HG02610 (cell line): ENCODE measurements at regions not wholly inside any gene's neighbourhood (a gene's known extent, or its start where the extent isn't known, plus 50 kb on each side); places are given as distances from the start of the nearest gene placed in this dataset.

ENCODE experiments used
- ATAC-seq: cut with Tn5 transposase; IDR thresholded peaks from one replicate; pipeline ENCODE4 v1.9.1; 2021; ENCODE audit warnings: mild to moderate bottlenecking, moderate library complexity; ENCODE audit not compliant: unreplicated experiment

GRCh38 chr2:22517141-22517540, 867.8 kb upstream of the KLHL29 start:
- ATAC-seq = no peak

- no peak for ATAC-seq
Observed at GRCh38 chr2:22518641-22519040, 866.3 kb upstream of the KLHL29 start.

- no peak for ATAC-seq
Observed at GRCh38 chr2:22520369-22521288, 864.4 kb upstream of the KLHL29 start.

DNA sequence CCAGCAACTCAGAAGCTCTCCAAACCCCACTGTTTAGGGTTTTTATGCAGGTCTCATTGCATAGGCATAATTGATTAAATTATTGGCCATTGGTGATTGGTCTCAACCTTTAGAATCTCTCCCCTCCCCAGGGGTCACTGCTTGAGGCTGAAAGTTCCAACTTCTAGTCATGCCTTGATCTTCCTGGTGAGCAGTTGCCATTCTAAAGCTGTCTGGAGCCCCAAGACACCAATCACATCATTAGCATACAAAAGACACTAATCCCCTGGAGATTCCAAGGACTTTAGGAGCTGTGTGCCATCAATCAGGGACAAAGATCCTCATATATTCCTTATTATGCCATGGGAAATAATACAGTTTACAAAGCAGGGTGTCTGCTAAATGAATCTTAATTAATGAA, 863.4 kb upstream of the KLHL29 start:
- no peak for ATAC-seq

- ATAC-seq = no peak
Observed at GRCh38 chr2:22525681-22526080, 859.3 kb upstream of the KLHL29 start.

GRCh38 chr2:22530131-22530530, 854.8 kb upstream of the KLHL29 start:
- ATAC-seq = no peak

- ATAC-seq = no peak
Observed at GRCh38 chr2:22536133-22536532, 848.8 kb upstream of the KLHL29 start.

DNA sequence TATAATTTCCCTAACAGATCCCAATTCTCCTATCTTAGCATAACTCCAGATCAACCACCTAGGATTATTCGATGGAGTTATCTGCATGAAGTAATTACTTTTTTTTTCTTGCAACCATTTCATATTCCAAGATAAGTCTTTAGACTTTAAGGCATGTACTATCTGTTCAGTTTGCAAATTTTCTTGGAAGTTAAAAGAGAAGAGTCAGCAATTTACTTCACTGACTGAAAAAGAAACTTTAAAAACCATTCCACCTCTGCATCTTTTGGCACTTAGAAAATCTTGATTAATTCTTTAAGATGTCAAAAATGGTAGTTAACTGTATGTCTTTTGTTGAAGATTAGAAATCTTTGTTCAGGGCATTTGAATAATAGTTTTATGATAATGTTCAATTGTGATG, 830.5 kb upstream of the KLHL29 start:
- no peak for ATAC-seq

- no peak for ATAC-seq
Observed at GRCh38 chr2:22557406-22557805, 827.6 kb upstream of the KLHL29 start.

DNA sequence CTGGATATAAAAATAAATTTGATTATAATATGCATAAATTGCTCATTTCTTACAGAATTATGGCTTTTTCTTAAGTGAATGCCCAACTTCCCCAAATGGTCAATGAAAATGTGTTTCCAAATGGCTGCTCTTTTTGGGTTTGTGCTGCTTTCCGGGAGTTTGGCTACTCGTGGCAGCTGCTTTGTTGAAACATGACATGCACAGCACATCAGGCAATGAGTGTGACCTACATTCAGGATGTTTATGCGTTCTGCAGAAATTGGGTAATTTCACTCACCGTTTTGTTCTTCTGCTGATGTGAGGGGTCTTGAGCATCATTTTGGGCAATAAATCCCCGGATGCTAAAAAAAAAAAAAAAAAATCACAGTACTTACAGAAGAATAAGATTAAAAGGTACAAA, 825.0 kb upstream of the KLHL29 start:
- ATAC-seq = no peak

GRCh38 chr2:22579341-22579740, 805.6 kb upstream of the KLHL29 start:
- ATAC-seq = no peak

GRCh38 chr2:22582107-22582506, 802.9 kb upstream of the KLHL29 start:
- no peak for ATAC-seq

- ATAC-seq = no peak
Observed at GRCh38 chr2:22596306-22596705, 788.7 kb upstream of the KLHL29 start.

GRCh38 chr2:22600156-22600555, 784.8 kb upstream of the KLHL29 start:
- no peak for ATAC-seq

DNA sequence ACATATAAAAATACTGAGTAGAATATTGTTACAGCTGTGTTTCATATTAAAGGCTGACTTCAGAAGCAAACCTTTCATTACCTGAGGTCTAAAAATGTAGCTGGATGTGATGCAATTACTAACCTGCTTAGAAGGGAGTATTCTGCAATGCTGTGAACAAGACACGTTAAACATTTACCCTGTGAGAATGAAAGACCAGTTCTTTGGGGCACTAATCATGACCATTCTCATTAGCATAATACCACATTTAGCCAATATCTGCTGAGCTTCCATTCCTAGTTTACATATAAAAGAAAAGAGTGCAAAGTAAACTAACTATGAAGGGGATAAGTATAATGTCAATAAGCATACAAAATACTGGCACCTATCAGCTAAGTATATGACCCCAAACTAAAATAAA, 784.0 kb upstream of the KLHL29 start:
- ATAC-seq = no peak

DNA sequence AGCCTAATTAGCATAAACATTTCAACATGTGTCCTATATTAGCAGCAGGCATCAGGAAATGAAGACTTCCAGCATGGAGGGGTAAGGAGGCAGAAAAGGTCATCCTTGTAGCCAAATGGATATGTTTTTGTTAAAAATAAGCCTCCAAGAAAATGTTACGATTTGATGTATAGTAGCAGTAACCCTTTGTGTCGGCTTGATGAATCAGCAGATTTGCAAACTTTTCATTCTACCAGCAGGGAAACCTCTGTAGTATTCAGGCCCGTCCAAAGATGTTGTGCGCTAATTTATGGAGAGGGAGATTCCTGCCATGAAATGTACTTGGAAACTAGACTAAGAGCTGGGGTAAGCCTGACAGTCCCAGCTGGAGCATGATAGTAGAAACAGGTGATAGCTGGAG, 780.8 kb upstream of the KLHL29 start:
- no peak for ATAC-seq

DNA sequence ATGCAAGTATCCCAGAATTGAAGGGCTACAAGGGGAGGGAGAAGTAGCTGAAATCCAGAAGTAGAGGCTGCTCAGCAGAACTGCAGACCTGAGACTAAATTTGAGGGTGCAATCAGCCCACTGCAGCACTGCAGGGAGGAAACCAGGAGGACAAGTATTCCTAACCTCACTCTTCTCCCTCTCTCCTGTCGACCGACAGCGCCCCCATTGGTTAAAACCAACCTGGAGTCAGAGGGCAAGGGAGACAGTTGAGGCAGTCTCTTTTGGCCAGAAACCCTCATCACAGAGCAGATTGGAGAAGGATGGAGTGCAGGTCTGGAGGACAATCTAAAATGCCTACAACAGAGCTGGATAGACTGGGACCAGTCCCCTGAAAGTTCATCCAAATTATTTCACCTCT, 768.9 kb upstream of the KLHL29 start:
- no peak for ATAC-seq

DNA sequence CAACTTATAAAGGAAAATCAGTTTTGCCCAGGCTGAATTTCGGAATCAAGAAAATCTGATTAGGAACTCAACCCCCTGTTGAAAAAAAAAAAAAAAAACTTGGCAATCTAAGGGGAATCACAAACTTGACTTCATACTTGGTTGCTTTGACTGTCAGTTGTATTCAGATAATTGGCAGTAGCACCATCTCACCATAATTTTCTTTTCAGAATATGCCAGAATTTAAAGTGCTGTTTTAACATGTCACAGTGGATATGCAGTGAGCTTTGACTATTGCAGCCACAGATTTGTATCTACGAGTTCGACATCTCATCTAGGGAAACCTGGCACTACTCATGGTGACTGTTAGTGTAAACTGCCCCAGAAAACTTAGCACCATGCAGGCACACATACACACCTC, 761.4 kb upstream of the KLHL29 start:
- no peak for ATAC-seq

DNA sequence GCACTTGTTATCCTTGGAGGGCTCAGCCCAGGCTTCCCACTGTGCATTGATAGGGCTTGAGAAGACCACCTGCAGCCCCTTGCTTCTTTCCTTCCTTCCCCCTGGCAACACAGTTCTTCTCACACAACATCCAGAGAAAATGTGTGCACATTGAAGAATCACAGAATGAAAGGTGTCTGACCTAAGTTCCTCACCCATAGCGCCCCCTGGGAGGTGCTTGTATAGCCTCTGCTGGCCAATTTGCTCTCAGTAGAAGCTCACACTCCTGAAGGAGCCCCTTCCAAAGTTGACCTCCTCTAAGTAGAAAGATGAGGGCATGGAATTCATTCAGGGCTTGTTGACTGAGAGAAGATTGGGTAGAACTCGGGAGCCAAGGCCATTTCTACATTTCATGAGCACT, 758.4 kb upstream of the KLHL29 start:
- ATAC-seq = no peak

GRCh38 chr2:22628221-22628620, 756.8 kb upstream of the KLHL29 start:
- no peak for ATAC-seq

GRCh38 chr2:22628906-22629305, 756.1 kb upstream of the KLHL29 start:
- ATAC-seq = no peak

GRCh38 chr2:22634167-22634566, 750.8 kb upstream of the KLHL29 start:
- ATAC-seq = no peak

DNA sequence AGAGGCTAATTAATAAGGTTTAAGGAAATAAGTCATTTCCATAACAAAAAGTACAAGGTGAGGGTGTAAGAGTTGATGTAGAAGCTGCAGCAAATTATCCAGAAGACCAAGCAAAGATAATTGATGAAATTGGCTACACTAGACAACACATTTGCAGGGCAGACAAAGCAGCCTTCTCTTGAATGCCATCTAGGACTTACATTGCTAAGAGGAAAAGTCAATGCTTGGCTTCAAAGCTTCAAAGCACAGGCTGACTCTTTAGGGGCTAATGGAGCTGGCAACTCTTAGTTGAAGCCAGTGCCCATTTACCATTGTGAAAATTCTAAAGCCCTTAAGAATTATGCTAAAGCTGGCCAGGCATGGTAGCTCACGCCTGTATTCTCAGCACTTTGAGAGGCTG, 728.6 kb upstream of the KLHL29 start:
- no peak for ATAC-seq
